GM12872 (cell line): ENCODE measurements at regions not wholly inside any gene's neighbourhood (a gene's known extent, or its start where the extent isn't known, plus 50 kb on each side); places are given as distances from the start of the nearest gene placed in this dataset.

Experiments used
- CTCF ChIP-seq: IDR thresholded peaks from 3 replicates; pipeline ENCODE4 v1.5.1; 2011; ENCODE audit warnings: low read depth, mild to moderate bottlenecking, low read length, moderate library complexity; ENCODE audit not compliant: insufficient read depth

- TF ChIP-seq CTCF: no peak
These were observed 183.6 kb downstream of the UTRN start for GRCh38 chr6:144468709-144469108.

GRCh38 chr6:144469144-144469575 is 184.0 kb downstream of the UTRN start:
- TF ChIP-seq CTCF: no peak

DNA sequence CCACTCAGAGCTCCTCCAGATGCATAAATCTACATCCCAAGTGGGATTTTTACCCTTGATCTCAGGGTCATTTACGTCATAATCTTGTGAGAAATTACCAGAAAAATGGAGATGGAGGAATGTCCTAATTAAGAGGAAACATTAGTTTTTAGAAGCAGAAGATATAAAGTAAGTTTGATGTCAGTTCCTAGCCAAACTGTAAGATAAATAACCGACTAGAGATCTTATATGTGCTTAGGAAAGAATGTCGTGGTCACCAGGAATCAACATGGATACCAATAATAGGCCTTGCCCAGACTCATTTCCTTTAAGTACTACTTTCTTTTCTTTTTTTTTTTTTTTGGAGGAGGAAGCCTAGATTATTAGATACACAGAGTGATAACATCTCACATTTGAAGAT is 186.9 kb downstream of the UTRN start:
- no peak for TF ChIP-seq CTCF

DNA sequence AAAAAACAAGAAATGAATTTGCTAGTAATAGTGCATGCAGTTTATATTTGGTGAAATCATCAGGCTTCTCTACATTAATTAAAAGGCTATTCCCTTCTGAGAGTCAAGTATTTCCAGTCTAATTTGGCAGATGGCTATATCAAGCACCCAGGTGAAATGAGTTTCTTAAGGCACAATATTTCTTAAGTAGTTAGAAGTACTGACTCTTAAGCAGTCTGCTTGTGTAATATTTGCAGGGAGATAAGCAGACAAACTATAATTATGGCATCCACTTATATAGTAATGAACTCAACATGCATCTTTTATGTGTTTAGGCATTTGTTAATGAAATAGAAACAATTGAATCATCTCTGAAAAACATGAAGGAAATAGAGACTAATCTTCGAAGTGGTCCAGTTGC is 189.2 kb downstream of the UTRN start:
- TF ChIP-seq CTCF: no peak

- TF ChIP-seq CTCF: no peak
These were observed 189.8 kb downstream of the UTRN start for GRCh38 chr6:144474904-144475303.

DNA sequence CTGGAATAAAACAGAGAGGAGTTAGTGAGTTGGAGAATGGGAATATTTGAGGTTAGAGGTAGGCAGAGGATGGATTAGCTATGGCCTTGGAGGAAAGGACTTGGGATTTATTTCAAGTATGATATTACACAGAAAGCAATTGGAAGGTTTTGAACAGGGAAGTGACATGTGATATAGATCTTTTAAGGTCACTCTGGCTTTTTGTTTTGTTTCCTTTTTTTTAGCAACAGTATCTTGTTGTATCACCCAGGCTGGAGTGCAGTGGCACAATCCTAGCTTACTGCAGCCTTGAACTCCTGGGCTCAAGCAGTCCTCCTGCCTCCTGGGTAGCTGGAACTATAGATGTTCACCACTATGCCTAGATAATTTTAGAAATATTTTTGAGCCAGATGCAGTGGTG is 190.3 kb downstream of the UTRN start:
- no peak for TF ChIP-seq CTCF

DNA sequence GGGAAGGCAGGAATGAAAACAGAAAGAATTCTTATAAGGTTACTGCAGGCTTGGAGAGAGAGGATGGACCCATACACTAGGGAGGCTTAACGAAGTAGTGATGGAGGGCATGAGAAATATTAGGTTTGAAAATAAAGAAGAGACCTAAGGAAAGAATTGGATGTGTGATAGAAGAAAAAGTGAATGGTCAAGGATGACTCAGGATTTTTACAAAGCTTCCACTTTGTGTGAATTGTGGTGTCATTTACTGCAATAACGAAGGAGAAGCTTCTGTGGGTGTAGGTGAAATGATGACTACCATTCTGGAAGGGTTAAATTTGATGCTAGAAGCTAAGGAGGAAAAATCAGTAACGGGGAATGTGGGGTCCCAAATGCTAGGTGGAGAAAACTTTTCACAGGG is 191.2 kb downstream of the UTRN start:
- TF ChIP-seq CTCF: no peak

DNA sequence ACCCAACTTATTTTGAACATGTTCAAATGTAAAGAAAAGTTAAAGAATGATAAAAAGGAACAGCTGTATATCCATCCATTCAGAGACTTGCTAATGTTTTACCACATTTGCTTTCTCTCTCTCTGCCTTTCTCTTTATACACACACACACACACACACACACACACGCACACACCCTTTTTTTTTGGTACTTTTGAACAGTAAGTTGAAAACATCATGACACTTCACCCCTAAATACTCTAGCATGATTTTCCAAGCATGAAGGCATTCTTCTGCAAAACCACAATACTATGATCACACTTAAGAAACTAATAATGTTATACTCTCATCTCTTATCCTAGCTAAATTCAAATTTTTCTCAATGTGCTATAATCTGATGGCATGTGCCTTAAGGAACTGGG is 192.3 kb downstream of the UTRN start:
- TF ChIP-seq CTCF: no peak
